Mononuclear cell (primary cell): ENCODE measurements at regions not wholly inside any gene's neighbourhood (a gene's known extent, or its start where the extent isn't known, plus 50 kb on each side); places are given as distances from the start of the nearest gene placed in this dataset.

Experiments used
- H3K27me3 ChIP-seq: 2 replicates; pipeline ENCODE4 v1.6.0; 2011; ENCODE audit warnings: low read length, control low read depth; ENCODE audit not compliant: insufficient read depth
- H3K4me1 ChIP-seq: 2 replicates; pipeline ENCODE4 v1.5.1; 2011; ENCODE audit warnings: mild to moderate bottlenecking, low read length, control low read depth; ENCODE audit not compliant: insufficient read depth
- H3K4me3 ChIP-seq: 2 replicates; pipeline ENCODE4 v1.5.1; 2011; ENCODE audit warnings: mild to moderate bottlenecking, low read length, moderate library complexity
- H3K9me3 ChIP-seq: 2 replicates; pipeline ENCODE4 v1.5.1; 2011; ENCODE audit warnings: low read depth, mild to moderate bottlenecking, control low read depth, low read length

DNA sequence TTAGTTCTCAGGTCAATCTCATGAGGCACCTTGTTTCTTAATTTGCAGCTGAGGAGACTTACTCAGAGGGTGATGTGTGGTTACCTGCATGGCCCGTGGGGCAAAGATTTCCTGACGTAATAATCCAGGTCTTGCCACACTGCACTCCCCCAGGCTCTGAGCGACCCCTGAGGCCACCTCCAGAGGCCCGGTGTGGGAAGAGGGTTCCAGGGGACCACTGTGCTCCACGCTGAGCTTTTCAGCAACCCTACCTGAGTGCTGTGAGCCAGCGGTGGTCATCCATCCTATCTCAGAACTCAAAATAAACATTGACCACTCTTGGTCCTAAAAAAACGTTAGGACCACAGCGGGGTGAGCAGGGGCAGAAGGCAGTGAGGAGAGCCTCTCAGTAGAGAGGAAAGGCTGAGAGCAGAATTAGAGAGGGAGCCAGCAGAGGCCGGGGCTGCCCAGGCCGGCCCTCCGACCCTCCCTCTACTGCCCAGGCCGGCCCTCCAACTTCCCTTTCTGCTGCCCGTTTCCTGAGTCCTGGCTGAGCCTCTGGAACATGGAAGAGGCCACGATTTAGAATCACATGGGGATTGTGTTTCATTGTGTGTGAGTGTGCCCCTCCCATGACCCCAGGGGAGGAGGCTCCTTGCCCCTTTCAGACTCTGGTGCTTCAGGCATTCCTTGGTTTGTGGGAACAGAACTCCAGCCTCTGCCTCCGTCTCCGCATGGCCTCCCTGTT is 188.2 kb upstream of the DIO3 start:
- Histone ChIP-seq H3K9me3 (no peaks in the 10 kb centered on the region), H3K27me3 (peaks cover 2% of the 10 kb centered on the region), H3K4me1 (no peaks in the 10 kb centered on the region), H3K4me3 (no peak overlapping the region)

- Histone ChIP-seq H3K9me3 (no peaks in the 10 kb centered on the region), H3K4me3 (no peak overlapping the region), H3K4me1 (no peaks in the 10 kb centered on the region), H3K27me3 (peaks cover 2% of the 10 kb centered on the region)
Observed at GRCh38 chr14:101373690-101374295, 187.5 kb upstream of the DIO3 start.

DNA sequence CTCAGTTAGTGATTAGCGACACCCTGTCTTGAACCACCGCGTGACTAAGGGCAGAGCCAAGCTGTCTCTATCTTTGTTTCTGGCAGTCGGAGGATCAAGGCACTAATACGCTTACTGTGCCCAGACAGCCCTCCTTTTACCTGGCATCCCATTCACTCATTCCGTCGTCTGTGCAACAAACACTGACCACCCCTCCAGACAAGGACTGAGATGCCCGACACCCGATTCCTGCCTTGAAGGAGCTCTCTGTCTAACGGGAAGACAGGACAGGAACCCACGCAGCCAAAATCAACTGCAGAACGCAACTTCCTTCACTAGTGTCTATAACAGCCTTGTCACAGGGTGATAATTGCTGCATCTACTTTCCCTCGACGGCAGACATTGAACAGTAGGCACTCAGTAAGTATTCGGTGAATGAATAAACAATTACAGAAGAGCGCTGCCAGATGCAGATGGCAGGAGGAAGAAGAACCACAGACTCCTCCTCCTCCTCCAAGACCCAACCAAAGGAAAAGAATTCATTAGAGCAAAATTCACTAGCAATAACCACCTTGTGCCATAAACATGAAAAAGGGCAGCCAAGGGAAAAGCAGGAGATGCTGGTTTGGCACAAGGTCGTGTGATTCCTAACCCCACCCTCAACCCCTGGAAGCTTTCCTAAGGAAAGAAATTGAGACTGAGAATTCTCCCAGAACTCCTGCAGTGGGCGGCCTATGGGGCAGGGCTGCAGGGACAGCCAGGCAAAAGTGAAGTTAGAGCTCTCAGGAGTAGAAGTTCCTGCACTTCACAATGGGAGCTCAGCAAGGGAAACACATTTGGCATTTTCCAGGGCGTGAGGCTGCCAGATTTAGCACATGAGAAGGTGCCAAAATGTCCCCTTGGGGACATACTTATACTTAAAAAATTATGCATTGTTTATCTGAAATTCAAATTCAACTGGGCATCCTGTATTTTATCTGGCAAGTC is 186.6 kb upstream of the DIO3 start:
- no peaks in the 10 kb centered on the region for H3K9me3 ChIP-seq
- H3K4me1 ChIP-seq, result no peaks in the 10 kb centered on the region
- peaks cover 2% of the 10 kb centered on the region for H3K27me3 ChIP-seq
- H3K4me3 ChIP-seq, result no peak overlapping the region

DNA sequence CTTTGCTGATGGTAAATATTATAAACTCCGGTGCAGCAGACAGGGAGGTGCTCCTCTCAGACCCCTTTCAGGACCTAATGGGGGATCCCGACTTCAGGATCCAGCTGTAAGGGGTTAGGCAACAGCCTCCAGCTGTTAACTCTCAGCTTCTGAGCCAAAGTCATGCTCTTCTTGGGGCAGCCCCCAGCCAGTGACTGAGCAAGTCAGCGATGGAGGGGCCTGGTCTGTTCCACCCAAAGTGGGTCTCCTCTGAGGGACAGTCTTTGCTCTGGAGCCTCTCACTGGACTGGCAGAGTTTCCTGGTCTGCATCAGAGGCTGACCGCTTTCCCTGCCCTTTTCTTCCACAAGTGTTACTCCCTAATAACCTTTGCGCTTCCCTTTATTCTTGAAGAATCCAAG is 184.2 kb upstream of the DIO3 start:
- no peaks in the 10 kb centered on the region for H3K4me1 ChIP-seq
- H3K4me3 ChIP-seq, result no peak overlapping the region
- no peaks in the 10 kb centered on the region for H3K9me3 ChIP-seq
- H3K27me3 ChIP-seq, result peaks cover 2% of the 10 kb centered on the region

GRCh38 chr14:101379842-101380241 is 181.5 kb upstream of the DIO3 start:
- H3K9me3 ChIP-seq, result peaks cover 10% of the 10 kb centered on the region
- peaks cover 2% of the 10 kb centered on the region for H3K27me3 ChIP-seq
- no peak overlapping the region for H3K4me3 ChIP-seq
- H3K4me1 ChIP-seq, result no peaks in the 10 kb centered on the region

DNA sequence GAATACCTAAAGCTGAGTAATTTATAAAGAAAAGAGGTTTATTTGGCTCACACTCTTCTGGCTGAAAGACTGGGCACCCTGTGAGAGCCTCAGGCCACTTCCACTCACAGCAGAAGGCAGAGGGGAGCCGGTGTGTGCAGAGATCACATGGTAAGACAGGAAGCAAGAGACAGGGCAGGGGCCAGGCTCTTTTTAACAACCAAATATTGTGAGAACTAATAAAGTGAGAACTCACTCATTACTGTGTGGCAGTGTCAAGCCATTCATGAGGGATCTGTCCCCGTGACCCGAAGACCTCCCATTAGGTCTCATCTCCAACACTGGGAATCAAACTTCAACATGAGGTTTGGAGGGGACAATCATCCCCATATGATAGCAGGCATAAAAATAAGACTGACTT is 180.8 kb upstream of the DIO3 start:
- peaks cover 10% of the 10 kb centered on the region for H3K9me3 ChIP-seq
- H3K4me1 ChIP-seq, result no peaks in the 10 kb centered on the region
- no peak overlapping the region for H3K4me3 ChIP-seq
- H3K27me3 ChIP-seq, result no peaks in the 10 kb centered on the region

DNA sequence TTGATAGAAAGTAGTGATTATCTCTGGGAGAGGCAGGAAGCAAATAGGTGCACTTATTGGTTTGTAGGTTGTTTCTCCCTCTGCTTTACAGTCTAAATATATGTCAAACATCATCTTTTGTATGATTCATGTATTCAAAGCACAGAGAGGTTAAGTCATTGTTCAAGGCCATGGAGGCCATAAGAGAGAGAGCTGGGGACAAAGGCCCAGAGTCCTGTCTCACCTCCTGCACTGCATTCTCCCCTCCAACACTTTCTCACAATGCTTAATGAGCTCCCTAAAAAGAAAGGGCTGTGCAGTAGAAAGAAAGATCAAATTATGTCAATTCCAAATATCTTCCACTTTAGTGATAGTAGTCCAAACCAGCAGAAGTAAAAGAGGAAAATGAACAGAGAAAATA is 180.4 kb upstream of the DIO3 start:
- no peaks in the 10 kb centered on the region for H3K27me3 ChIP-seq
- no peaks in the 10 kb centered on the region for H3K4me1 ChIP-seq
- H3K4me3 ChIP-seq, result no peak overlapping the region
- H3K9me3 ChIP-seq, result peaks cover 10% of the 10 kb centered on the region

DNA sequence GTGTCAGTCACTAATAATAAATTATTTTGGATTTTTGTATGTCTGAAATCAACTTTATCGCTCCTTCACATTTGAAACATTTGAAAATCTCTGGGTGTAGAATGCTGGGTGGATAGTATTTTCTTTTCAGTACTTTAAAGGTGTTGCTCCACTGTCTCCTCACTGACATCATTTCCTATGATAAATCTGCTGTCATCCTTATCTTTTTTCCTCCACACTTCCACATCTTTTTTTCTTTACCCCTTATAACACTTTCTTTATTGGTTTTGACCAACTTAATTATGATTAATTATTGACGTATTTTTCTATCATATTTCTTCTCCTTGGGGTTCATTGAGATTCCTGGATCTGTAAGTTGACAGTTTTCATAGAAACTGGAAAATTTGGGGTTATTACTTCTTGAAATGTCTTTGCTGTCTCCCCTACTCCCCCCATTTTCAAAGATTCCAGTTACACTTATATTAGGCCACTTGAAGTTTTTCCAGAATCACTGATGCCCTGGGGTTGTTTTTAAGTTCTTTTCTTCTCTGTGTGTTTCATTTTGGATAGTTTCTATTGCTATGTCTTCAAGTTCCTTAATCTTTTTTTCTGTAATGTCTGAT is 177.5 kb upstream of the DIO3 start:
- Histone ChIP-seq H3K4me3 (no peak overlapping the region), H3K27me3 (no peaks in the 10 kb centered on the region), H3K9me3 (peaks cover 10% of the 10 kb centered on the region), H3K4me1 (no peaks in the 10 kb centered on the region)

DNA sequence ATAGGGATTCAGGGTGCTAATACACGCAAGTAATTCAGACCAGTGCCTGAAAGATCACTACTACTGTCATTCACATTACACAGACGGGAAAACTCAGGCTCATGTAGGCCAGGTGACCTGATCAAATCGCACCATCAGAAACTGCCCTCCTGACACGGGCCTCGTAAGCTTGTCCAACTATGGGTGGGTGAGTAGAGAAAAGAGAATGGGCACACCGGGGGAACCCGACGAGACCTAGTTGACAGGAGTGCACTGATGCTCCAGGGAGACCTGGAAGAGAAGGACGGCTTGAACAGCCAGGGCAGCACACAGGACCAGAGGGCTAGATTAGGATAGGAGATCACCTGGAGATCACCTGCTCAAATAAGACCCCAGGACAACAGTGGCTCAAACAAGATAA is 166.9 kb upstream of the DIO3 start:
- H3K9me3 ChIP-seq, result peaks cover 7% of the 10 kb centered on the region
- peaks cover 23% of the 10 kb centered on the region for H3K27me3 ChIP-seq
- no peak overlapping the region for H3K4me3 ChIP-seq
- H3K4me1 ChIP-seq, result no peaks in the 10 kb centered on the region

DNA sequence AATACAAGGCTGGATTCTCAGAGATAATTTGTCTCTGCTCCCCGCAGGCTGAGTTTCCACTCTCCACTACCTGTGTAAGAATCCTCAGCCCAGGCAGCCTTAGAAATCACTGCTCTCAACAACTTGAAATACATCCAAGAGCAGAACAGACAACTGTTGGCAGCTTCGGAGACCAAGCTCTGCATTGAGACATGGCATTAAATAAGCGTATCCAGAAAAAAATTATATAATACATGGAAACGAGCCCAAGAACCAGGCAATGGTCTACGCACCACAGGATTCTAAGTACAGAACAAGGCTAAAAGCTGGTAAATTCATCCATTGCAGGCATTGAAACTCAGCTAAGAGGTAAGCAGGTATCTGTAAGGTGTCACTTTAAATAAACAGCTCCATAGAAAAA is 165.5 kb upstream of the DIO3 start:
- H3K9me3 ChIP-seq, result peaks cover 7% of the 10 kb centered on the region
- H3K4me3 ChIP-seq, result no peak overlapping the region
- peaks cover 22% of the 10 kb centered on the region for H3K27me3 ChIP-seq
- no peaks in the 10 kb centered on the region for H3K4me1 ChIP-seq

DNA sequence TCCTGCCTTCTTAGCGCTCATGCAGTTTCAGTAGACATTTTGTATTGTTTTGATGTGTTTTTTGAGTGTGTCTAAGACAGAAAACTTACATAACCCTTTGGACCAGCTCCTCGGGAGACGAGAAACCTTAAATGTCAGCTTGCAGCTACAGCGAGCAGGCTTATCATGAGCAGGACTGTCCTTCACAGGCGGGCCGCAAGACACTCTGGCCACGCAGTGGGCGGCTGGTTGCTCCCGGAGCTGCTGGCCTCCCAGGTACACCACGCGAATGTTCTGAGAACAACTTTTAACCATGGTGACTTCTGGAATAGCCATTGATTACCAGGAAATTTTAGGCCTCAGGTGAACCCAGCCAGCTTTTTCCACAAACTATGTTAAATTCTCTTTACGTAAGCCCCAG is 164.1 kb upstream of the DIO3 start:
- no peak overlapping the region for H3K4me3 ChIP-seq
- peaks cover under 1% of the 10 kb centered on the region for H3K9me3 ChIP-seq
- no peaks in the 10 kb centered on the region for H3K4me1 ChIP-seq
- H3K27me3 ChIP-seq, result peaks cover 23% of the 10 kb centered on the region

GRCh38 chr14:101398011-101398410 is 163.3 kb upstream of the DIO3 start:
- Histone ChIP-seq H3K4me3 (no peak overlapping the region), H3K27me3 (peaks cover 18% of the 10 kb centered on the region), H3K9me3 (no peaks in the 10 kb centered on the region), H3K4me1 (no peaks in the 10 kb centered on the region)

GRCh38 chr14:101399737-101400517 is 161.4 kb upstream of the DIO3 start:
- Histone ChIP-seq H3K4me1 (no peaks in the 10 kb centered on the region), H3K9me3 (no peaks in the 10 kb centered on the region), H3K4me3 (no peak overlapping the region), H3K27me3 (peaks cover 17% of the 10 kb centered on the region)

DNA sequence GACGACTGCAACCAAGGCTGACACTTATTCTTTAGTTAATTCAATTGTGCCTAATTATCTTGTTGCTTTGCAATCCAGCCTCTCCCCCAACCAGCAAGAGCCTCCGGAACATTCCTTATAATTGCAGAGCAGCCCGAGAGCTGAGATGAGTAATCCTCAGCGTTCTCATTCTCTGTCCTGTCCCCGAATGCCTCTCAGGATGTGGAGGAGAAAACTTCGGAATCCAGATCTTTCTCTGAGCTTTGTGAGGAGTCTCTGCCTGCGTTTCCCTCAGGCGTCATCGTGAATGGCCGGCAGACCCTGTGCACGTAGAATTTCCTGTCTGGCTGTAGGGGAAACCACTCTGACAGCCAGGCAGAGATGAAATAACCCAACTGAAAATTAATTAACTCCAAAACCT is 160.5 kb upstream of the DIO3 start:
- no peaks in the 10 kb centered on the region for H3K9me3 ChIP-seq
- H3K4me3 ChIP-seq, result no peak overlapping the region
- H3K4me1 ChIP-seq, result no peaks in the 10 kb centered on the region
- peaks cover 17% of the 10 kb centered on the region for H3K27me3 ChIP-seq
